22Rv1 (cell line): ENCODE measurements at regions not wholly inside any gene's neighbourhood (a gene's known extent, or its start where the extent isn't known, plus 50 kb on each side); places are given as distances from the start of the nearest gene placed in this dataset.

Source experiments
- CTCF ChIP-seq: fragments of 450-650 bp; IDR thresholded peaks from 2 replicates; pipeline ENCODE4 v1.5.1; 2017; ENCODE audit warnings: mild to moderate bottlenecking
- ZFX ChIP-seq: fragments of 450-650 bp; IDR thresholded peaks from 2 replicates; pipeline ENCODE4 v1.6.1; 2017; ENCODE audit warnings: antibody characterized with exemption, borderline replicate concordance

- TF ChIP-seq CTCF (no peak), ZFX (no peak)
Measured at GRCh38 chr1:30090162-30090820, 633.1 kb downstream of the MATN1 start.
